Fibroblast of the aortic adventitia (primary cell): ENCODE measurements at regions not wholly inside any gene's neighbourhood (a gene's known extent, or its start where the extent isn't known, plus 50 kb on each side); places are given as distances from the start of the nearest gene placed in this dataset.

Source experiments
- DNase-seq: peaks from one replicate; pipeline ENCODE4 v3.0.0-alpha.2; 2010; ENCODE audit warnings: low read depth
- H3K4me3 ChIP-seq: 2 replicates; pipeline ENCODE4 v1.5.1; 2011; ENCODE audit warnings: low read depth, mild to moderate bottlenecking, control low read depth, low read length, moderate library complexity
- TF ChIP-seq, protein P1 (sequence below): IDR thresholded peaks from 2 replicates; pipeline ENCODE4 v1.5.1; 2011; ENCODE audit warnings: mild to moderate bottlenecking, low read length, control low read depth, inconsistent platforms; ENCODE audit not compliant: insufficient read depth

DNA sequence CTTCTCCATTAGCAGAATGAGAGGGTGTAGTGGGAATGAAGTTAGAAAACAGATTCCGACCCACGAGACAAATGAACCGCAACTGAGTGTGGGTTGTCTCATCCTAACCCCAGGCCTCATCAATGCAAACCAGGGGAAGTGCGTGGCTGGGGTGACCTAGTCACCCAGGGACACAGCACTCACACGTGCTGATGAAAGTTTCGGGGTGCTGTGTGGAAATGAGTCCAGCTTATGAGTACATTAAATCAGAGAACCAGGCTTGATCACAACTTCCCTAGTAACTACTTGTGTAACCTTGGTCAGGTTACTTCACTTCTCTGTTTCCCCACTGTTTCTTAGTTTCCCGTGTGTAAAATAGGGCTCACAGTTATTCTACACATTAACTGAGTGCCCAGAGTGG lies 95.4 kb upstream of the CDKN3 start:
- no peak overlapping the region for H3K4me3 ChIP-seq
- no peak for DNase-seq
- TF ChIP-seq, protein P1, sequence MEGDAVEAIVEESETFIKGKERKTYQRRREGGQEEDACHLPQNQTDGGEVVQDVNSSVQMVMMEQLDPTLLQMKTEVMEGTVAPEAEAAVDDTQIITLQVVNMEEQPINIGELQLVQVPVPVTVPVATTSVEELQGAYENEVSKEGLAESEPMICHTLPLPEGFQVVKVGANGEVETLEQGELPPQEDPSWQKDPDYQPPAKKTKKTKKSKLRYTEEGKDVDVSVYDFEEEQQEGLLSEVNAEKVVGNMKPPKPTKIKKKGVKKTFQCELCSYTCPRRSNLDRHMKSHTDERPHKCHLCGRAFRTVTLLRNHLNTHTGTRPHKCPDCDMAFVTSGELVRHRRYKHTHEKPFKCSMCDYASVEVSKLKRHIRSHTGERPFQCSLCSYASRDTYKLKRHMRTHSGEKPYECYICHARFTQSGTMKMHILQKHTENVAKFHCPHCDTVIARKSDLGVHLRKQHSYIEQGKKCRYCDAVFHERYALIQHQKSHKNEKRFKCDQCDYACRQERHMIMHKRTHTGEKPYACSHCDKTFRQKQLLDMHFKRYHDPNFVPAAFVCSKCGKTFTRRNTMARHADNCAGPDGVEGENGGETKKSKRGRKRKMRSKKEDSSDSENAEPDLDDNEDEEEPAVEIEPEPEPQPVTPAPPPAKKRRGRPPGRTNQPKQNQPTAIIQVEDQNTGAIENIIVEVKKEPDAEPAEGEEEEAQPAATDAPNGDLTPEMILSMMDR, result no peak

DNA sequence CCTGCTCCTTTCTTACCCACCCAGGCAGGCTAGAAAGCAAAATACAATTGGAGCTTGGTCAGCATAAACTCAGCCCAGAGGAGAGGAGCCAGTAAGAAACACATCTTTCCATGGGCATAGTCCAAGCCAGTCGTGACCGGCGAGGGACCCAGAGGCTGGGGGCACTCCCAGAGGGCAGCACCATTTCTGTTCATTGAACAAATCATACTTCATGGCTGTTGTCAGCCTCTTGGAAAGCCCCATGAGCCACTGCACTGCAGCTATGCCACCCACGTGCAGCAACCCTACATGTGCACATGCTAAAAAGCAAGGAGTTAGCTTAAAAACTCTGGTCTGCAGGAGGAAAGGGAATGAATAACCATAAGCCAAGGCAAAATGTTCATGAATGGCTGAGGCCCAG lies 90.0 kb upstream of the CDKN3 start:
- DNase-seq, result no peak
- TF ChIP-seq, protein P1, result no peak
- no peak overlapping the region for H3K4me3 ChIP-seq

DNA sequence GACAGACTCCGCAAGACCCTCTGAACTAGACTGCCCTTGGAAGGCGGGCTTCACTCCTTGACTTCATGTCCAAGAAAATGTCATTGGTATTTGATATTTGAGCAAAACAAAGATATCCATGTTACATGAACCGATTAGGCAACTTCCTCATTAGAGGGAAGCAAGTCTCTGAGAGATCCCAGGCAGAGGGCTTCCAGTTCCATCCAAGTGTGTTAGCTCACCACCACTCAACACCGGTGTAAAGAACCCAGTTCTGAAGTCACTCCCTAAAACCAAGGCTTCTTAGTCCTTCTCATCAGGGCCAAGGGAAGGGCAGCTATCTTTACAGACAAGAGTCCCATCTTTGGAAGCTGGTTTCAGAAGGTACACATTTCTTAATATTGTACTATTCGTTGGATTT lies 87.2 kb upstream of the CDKN3 start:
- H3K4me3 ChIP-seq, result no peak overlapping the region
- DNase-seq, result no peak
- TF ChIP-seq, protein P1, result no peak

DNA sequence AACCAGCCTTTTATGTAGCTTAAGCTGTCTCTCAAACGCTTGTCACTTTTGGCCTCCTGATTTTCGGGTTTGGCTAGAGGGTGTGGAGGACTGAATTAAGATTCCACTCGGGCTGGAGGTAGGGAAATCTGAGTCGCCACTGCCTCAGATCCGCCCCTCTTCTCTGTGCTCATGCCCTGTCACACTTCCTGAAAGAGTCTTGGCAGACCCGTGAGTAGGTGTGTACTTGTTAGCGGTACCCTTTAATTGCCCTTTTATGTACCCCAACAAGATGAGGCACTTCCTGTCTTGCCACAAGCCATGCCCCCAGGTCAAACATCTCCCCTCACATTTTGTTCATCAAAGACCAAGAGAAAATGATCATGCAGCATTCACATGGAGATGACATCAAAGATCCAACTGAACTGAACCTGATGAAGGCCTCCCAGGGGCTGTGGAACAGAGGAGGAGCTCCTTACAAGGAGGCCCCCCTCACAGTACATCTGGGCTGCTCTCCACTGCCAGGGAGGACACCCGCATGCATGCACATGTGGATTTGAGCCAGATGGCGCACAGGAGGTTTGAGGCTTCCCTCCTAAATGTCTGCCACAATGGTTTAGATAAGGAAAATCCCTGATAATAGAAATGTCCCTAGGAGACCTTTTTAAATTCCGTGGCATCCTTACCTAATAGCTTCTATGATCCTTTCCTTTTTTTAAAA lies 86.5 kb upstream of the CDKN3 start:
- no peak for DNase-seq
- no peak overlapping the region for H3K4me3 ChIP-seq
- TF ChIP-seq, protein P1, result no peak

DNA sequence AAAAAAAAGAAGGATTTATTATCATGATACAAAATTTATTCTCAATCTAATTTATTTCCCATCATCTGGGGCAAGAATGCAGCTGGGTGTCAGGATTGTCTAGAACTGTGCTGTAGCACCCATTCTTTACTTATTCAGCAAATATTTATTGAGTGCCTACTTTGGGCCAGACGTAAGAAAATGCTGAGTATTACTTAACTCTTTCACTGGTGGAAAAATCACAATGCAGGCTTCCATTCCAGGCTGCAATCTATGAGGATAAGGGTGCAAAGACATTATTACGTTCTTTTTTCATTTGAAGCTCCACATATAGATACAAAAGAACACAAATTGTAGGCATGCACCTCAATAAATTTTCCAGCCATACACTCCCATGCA lies 86.0 kb upstream of the CDKN3 start:
- DNase-seq, result no peak
- no peak overlapping the region for H3K4me3 ChIP-seq
- TF ChIP-seq, protein P1, result no peak

DNA sequence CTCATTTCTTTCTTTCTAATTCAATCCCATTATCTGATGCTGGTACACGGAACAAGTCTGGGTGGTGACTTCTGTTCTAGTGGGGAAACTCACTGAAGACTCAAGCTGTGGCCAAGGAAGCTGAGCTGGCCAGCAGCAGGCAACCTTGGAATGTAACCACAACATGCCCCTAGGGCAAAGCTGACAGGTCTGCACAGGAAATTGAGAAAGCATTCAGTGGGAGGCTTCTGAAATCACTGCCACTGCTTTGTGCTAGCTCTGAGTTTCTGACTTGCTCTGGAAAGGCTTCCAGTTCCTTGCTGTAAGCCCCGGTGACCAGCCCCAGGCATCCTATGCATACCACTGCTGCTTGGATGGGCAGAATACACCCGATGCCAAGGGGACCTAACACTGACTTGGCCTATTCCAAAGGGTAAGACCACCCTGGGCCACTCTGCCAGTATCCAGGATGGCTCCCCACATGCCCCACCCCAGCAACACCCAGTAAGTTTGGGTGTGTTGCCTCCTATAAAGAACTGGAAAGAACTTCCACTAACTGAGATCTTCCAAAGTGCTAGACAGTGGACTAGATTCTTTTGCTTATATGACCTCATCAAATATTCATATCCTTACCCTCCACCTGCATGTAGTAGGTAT lies 84.5 kb upstream of the CDKN3 start:
- DNase-seq, result peak; percentile 92
- no peak overlapping the region for H3K4me3 ChIP-seq
- TF ChIP-seq, protein P1, result no peak
